Type B pancreatic cell (in vitro differentiated cells): ENCODE measurements at regions not wholly inside any gene's neighbourhood (a gene's known extent, or its start where the extent isn't known, plus 50 kb on each side); places are given as distances from the start of the nearest gene placed in this dataset.

ENCODE experiments used
- DNase-seq: peaks from one replicate; pipeline ENCODE4 v3.0.0; 2021; ENCODE audit warnings: mixed read lengths; ENCODE audit not compliant: unreplicated experiment; ENCODE audit errors: extremely low spot score
- H3K27ac Mint-ChIP-seq: 2 replicates; pipeline ENCODE4 v1.8.0; 2021; ENCODE audit warnings: mild to moderate bottlenecking, mixed read lengths
- H3K27me3 Mint-ChIP-seq: 2 replicates; pipeline ENCODE4 v1.8.0; 2021; ENCODE audit warnings: mixed read lengths
- H3K36me3 Mint-ChIP-seq: 2 replicates; pipeline ENCODE4 v1.8.0; 2021; ENCODE audit warnings: mixed read lengths
- H3K4me1 Mint-ChIP-seq: one replicate; pipeline ENCODE4 v1.8.0; 2021; ENCODE audit warnings: mixed read lengths; ENCODE audit not compliant: unreplicated experiment
- H3K4me3 Mint-ChIP-seq: 2 replicates; pipeline ENCODE4 v1.8.0; 2021; ENCODE audit warnings: mild to moderate bottlenecking, mixed read lengths
- H3K9me3 Mint-ChIP-seq: 2 replicates; pipeline ENCODE4 v1.8.0; 2021; ENCODE audit warnings: mixed read lengths
- CTCF ChIP-seq: fragments of 200-600 bp; sonication (generic); conservative IDR thresholded peaks from 2 replicates; pipeline ENCODE4 v1.5.0; 2021; ENCODE audit warnings: antibody characterized with exemption, mild to moderate bottlenecking

- Mint-ChIP-seq H3K4me1 (no peaks in the 10 kb centered on the region), H3K4me3 (no peak overlapping the region), H3K36me3 (no peaks in the 10 kb centered on the region), H3K9me3 (peaks cover 11% of the 10 kb centered on the region), H3K27ac (no peak overlapping the region), H3K27me3 (no peaks in the 10 kb centered on the region)
- no peak for DNase-seq
- TF ChIP-seq CTCF, result no peak
Observed at GRCh38 chr13:57438072-57438471, 193.5 kb upstream of the PCDH17 start.

GRCh38 chr13:57443494-57443893 lies 188.1 kb upstream of the PCDH17 start:
- Mint-ChIP-seq H3K4me3 (no peak overlapping the region), H3K27ac (no peak overlapping the region), H3K36me3 (no peaks in the 10 kb centered on the region), H3K27me3 (no peaks in the 10 kb centered on the region), H3K9me3 (no peaks in the 10 kb centered on the region), H3K4me1 (no peaks in the 10 kb centered on the region)
- DNase-seq, result no peak
- no peak for TF ChIP-seq CTCF

- DNase-seq, result no peak
- Mint-ChIP-seq H3K9me3 (no peaks in the 10 kb centered on the region), H3K4me3 (no peak overlapping the region), H3K27ac (no peak overlapping the region), H3K27me3 (no peaks in the 10 kb centered on the region), H3K36me3 (no peaks in the 10 kb centered on the region), H3K4me1 (no peaks in the 10 kb centered on the region)
- TF ChIP-seq CTCF, result no peak
Observed at GRCh38 chr13:57450356-57450755, 181.2 kb upstream of the PCDH17 start.

GRCh38 chr13:57452228-57452627 lies 179.3 kb upstream of the PCDH17 start:
- TF ChIP-seq CTCF, result no peak

GRCh38 chr13:57470491-57470890 lies 161.1 kb upstream of the PCDH17 start:
- TF ChIP-seq CTCF, result no peak
- no peak for DNase-seq
- no peak overlapping the region for H3K4me3 Mint-ChIP-seq
- H3K9me3 Mint-ChIP-seq, result no peaks in the 10 kb centered on the region
- H3K4me1 Mint-ChIP-seq, result no peaks in the 10 kb centered on the region
- no peaks in the 10 kb centered on the region for H3K27me3 Mint-ChIP-seq
- no peak overlapping the region for H3K27ac Mint-ChIP-seq
- no peaks in the 10 kb centered on the region for H3K36me3 Mint-ChIP-seq

More at GRCh38 chr13:57452228-57452627, 179.3 kb upstream of the PCDH17 start:
- no peaks in the 10 kb centered on the region for H3K4me1 Mint-ChIP-seq
- no peak overlapping the region for H3K4me3 Mint-ChIP-seq
- DNase-seq, result no peak
- no peak overlapping the region for H3K27ac Mint-ChIP-seq
- H3K36me3 Mint-ChIP-seq, result no peaks in the 10 kb centered on the region
- no peaks in the 10 kb centered on the region for H3K9me3 Mint-ChIP-seq
- no peaks in the 10 kb centered on the region for H3K27me3 Mint-ChIP-seq

- Mint-ChIP-seq H3K36me3 (no peaks in the 10 kb centered on the region), H3K27me3 (no peaks in the 10 kb centered on the region), H3K27ac (no peak overlapping the region), H3K9me3 (no peaks in the 10 kb centered on the region), H3K4me3 (no peak overlapping the region), H3K4me1 (no peaks in the 10 kb centered on the region)
- DNase-seq, result no peak
- no peak for TF ChIP-seq CTCF
Observed at GRCh38 chr13:57491318-57491717, 140.2 kb upstream of the PCDH17 start.
